Vagina (tissue), 2 donors: ENCODE measurements at regions not wholly inside any gene's neighbourhood (a gene's known extent, or its start where the extent isn't known, plus 50 kb on each side); places are given as distances from the start of the nearest gene placed in this dataset.
A peak's percentile ranks its signal among the peaks of the same experiment; 100 is the strongest.

ENCODE experiments used
- DNase-seq, 2 donors: peaks; one replicate each; pipeline ENCODE4 v3.0.0-alpha.2; 2017; ENCODE audit errors: extremely low spot score in 2 of 2
- H3K27ac ChIP-seq: fragments of 200-600 bp; sonication (generic); one replicate; pipeline ENCODE4 v1.5.1; 2019
- H3K27me3 ChIP-seq: fragments of 200-600 bp; sonication (generic); one replicate; pipeline ENCODE4 v1.5.1; 2019
- H3K36me3 ChIP-seq, 2 donors: fragments of 200-600 bp; sonication (generic); one replicate each; pipeline ENCODE4 v1.5.1; 2017 to 2019
- H3K4me1 ChIP-seq: fragments of 200-600 bp; sonication (generic); one replicate; pipeline ENCODE4 v1.5.1; 2019
- H3K4me3 ChIP-seq, 2 donors: fragments of 200-600 bp; sonication (generic); 1 replicate in 1 of 2; 2 replicates in 1 of 2; pipeline ENCODE4 v1.5.1; 2016 to 2019
- H3K9me3 ChIP-seq: fragments of 200-600 bp; sonication (generic); one replicate; pipeline ENCODE4 v1.5.1; 2019
- POLR2A ChIP-seq, 2 donors: fragments of 450-650 bp; IDR thresholded peaks; one replicate each; pipeline ENCODE4 v1.6.1; 2017; ENCODE audit warnings: antibody characterized with exemption in 2 of 2, mild to moderate bottlenecking in 2 of 2, moderate library complexity in 2 of 2
- POLR2AphosphoS5 ChIP-seq, 2 donors: sonication (generic); formaldehyde crosslinking; IDR thresholded peaks; one replicate each; pipeline ENCODE4 v1.9.0; 2017; ENCODE audit warnings: antibody characterized with exemption in 2 of 2, mild to moderate bottlenecking in 2 of 2, low read depth in 1 of 2; ENCODE audit not compliant: insufficient read depth in 1 of 2
- intact Hi-C: fragments of 100-400 bp; cut with DNase I; formaldehyde crosslinking; loops from one replicate; pipeline ENCODE4 v1.15.1; 2023
- TF ChIP-seq, protein P1 (sequence below), 3 experiments: fragments of 450-650 bp in 2 of 3; fragments of 200-600 bp in 1 of 3; sonication (generic) in 1 of 3; IDR thresholded peaks; one replicate each; pipeline ENCODE4 v1.5.1; 2017 to 2019; ENCODE audit warnings: antibody characterized with exemption in 3 of 3, mild to moderate bottlenecking in 2 of 3, moderate library complexity in 2 of 3

GRCh38 chrX:39753293-39753996 is 344.3 kb downstream of the BCOR start:
- Histone ChIP-seq H3K9me3 (no peaks in the 10 kb centered on the region), H3K36me3 (no peaks in the 10 kb centered on the region), H3K27me3 (no peaks in the 10 kb centered on the region), H3K4me3 (no peak overlapping the region), H3K27ac (no peak overlapping the region), H3K4me1 (peaks cover 12% of the 10 kb centered on the region)
- TF ChIP-seq, protein P1, sequence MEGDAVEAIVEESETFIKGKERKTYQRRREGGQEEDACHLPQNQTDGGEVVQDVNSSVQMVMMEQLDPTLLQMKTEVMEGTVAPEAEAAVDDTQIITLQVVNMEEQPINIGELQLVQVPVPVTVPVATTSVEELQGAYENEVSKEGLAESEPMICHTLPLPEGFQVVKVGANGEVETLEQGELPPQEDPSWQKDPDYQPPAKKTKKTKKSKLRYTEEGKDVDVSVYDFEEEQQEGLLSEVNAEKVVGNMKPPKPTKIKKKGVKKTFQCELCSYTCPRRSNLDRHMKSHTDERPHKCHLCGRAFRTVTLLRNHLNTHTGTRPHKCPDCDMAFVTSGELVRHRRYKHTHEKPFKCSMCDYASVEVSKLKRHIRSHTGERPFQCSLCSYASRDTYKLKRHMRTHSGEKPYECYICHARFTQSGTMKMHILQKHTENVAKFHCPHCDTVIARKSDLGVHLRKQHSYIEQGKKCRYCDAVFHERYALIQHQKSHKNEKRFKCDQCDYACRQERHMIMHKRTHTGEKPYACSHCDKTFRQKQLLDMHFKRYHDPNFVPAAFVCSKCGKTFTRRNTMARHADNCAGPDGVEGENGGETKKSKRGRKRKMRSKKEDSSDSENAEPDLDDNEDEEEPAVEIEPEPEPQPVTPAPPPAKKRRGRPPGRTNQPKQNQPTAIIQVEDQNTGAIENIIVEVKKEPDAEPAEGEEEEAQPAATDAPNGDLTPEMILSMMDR (IDR thresholded peaks at IDR 0.05), result no peak
- TF ChIP-seq POLR2AphosphoS5 (IDR thresholded peaks at IDR 0.05; ENCODE audit: insufficient read depth in 1 of 2, low read depth in 1 of 2) (no peak), POLR2A (IDR thresholded peaks at IDR 0.05) (no peak)
- intact Hi-C loops, result no loop called here
- no peak for DNase-seq

DNA sequence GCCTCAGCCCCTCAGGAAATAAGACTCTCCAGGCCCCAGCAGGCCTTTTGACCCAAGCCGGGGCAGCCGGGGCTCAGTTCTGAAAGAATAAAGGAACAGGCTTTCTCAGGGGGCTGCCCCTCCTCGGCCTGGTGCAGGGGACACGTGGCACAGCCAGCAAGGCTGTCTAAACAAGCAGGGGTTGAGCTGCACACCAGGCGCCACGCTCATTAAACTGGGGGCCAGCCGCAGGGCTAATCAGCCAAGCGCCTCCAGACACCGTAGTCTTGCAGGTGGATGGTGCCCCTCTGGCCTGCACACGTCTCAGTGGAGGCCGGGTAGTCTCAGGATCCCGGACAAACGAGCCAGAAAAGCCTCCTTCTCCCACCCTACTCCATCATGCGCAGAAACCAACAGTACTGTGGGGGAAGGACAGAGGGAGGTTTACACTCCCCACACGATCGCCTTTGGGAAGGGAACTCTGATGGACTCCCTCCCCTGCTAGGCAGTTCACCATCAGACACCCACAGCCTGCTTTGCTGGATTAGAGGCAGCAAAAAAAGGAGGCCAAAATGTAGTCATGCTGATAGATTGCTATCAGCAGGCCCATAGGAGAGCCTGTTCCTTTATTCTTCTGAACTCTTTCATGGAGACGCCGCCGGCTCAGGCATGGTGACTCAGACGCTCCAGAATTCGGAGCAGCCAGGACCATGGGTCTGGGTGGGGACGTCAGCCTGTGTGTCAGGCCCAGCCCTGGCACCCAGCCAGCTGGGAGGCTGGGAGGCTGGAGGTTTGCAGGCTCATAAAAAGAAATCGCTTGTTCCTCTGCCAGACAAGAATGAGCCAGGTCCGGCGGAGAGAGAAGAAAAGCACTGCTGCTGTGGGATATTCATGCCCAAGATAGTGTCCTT is 342.4 kb downstream of the BCOR start:
- DNase-seq, result peak in 1 of 2 donors; percentile 94
- TF ChIP-seq, protein P1 (IDR thresholded peaks at IDR 0.05), result no peak
- TF ChIP-seq POLR2AphosphoS5 (IDR thresholded peaks at IDR 0.05; ENCODE audit: insufficient read depth in 1 of 2, low read depth in 1 of 2), result peak; percentile 75 to 79
- TF ChIP-seq POLR2A (IDR thresholded peaks at IDR 0.05), result no peak
- no peaks in the 10 kb centered on the region for H3K36me3 ChIP-seq
- no peaks in the 10 kb centered on the region for H3K9me3 ChIP-seq
- H3K4me3 ChIP-seq, result no peak overlapping the region
- no peaks in the 10 kb centered on the region for H3K27me3 ChIP-seq
- peak overlapping the region; percentile 73 for H3K27ac ChIP-seq
- intact Hi-C loops, result no loop called here
- peaks cover 12% of the 10 kb centered on the region for H3K4me1 ChIP-seq

GRCh38 chrX:39756086-39756883 is 341.5 kb downstream of the BCOR start:
- intact Hi-C loops, result no loop called here
- Histone ChIP-seq H3K27ac (peak overlapping the region; percentile 30), H3K27me3 (no peaks in the 10 kb centered on the region), H3K9me3 (no peaks in the 10 kb centered on the region), H3K4me1 (peaks cover 12% of the 10 kb centered on the region), H3K36me3 (no peaks in the 10 kb centered on the region), H3K4me3 (no peak overlapping the region)
- no peak for TF ChIP-seq POLR2A (IDR thresholded peaks at IDR 0.05)
- TF ChIP-seq, protein P1 (IDR thresholded peaks at IDR 0.05), result no peak
- TF ChIP-seq POLR2AphosphoS5 (IDR thresholded peaks at IDR 0.05; ENCODE audit: insufficient read depth in 1 of 2, low read depth in 1 of 2), result no peak
- DNase-seq, result no peak

DNA sequence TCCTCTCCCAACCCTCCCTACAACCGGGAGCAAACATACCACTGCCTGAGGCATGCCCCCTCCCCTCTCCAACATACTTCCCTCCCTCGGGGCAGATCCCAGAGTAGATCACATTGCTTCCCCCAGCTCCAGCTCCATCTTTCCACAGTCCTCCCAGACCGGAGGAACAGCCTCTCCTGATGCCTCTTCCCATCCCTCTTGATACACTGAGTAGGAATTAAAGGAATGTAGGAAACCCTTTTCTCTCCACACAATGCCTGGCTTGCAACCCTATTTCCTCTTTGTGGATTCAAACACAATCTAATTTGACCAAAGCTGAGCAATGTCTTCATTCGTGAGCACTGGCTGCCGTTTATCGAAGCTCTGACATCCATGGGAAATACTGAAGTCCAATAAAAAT is 339.8 kb downstream of the BCOR start:
- intact Hi-C loops, result no loop called here
- no peak overlapping the region for H3K4me3 ChIP-seq

GRCh38 chrX:39758791-39759525 is 338.8 kb downstream of the BCOR start:
- peak overlapping the region; percentile 15 for H3K27ac ChIP-seq
- H3K4me1 ChIP-seq, result peaks cover 12% of the 10 kb centered on the region
- no peaks in the 10 kb centered on the region for H3K27me3 ChIP-seq
- intact Hi-C loops, result no loop called here
- no peak for DNase-seq
- no peaks in the 10 kb centered on the region for H3K36me3 ChIP-seq
- no peaks in the 10 kb centered on the region for H3K9me3 ChIP-seq
- no peak for TF ChIP-seq POLR2A (IDR thresholded peaks at IDR 0.05)
- TF ChIP-seq, protein P1 (IDR thresholded peaks at IDR 0.05), result no peak
- TF ChIP-seq POLR2AphosphoS5 (IDR thresholded peaks at IDR 0.05; ENCODE audit: insufficient read depth in 1 of 2, low read depth in 1 of 2), result no peak
- no peak overlapping the region for H3K4me3 ChIP-seq

More for the DNA sequence above, 339.8 kb downstream of the BCOR start:
- TF ChIP-seq POLR2A (IDR thresholded peaks at IDR 0.05), result no peak
- DNase-seq, result no peak
- no peaks in the 10 kb centered on the region for H3K9me3 ChIP-seq
- peaks cover 12% of the 10 kb centered on the region for H3K4me1 ChIP-seq
- no peaks in the 10 kb centered on the region for H3K27me3 ChIP-seq
- H3K36me3 ChIP-seq, result no peaks in the 10 kb centered on the region
- H3K27ac ChIP-seq, result no peak overlapping the region
